ENCODE measurements at regions not wholly inside any gene's neighbourhood (a gene's known extent, or its start where the extent isn't known, plus 50 kb on each side); places are given as distances from the start of the nearest gene placed in this dataset.

- H2AFZ ChIP-seq (ENCODE audit: low read depth), result no peak overlapping the region
- no peak overlapping the region for H3K9ac ChIP-seq
- H3K27ac ChIP-seq, result no peak overlapping the region
- H3K27me3 ChIP-seq (ENCODE audit: insufficient read depth, low read depth), result no peaks in the 10 kb centered on the region
- H3K4me1 ChIP-seq (ENCODE audit: low read depth, poor library complexity, severe bottlenecking), result no peaks in the 10 kb centered on the region
- H3K36me3 ChIP-seq (ENCODE audit: insufficient read depth), result no peaks in the 10 kb centered on the region
- no peak overlapping the region for H3K4me3 ChIP-seq (IDR thresholded peaks at IDR 0.05; ENCODE audit: insufficient read depth, low read depth, low read length)
- H3K4me2 ChIP-seq, result no peak overlapping the region
- no peak for TF ChIP-seq CTCF (conservative IDR thresholded peaks at IDR 0.05; ENCODE audit: low read depth, low read length)
- no peaks in the 10 kb centered on the region for H4K20me1 ChIP-seq (ENCODE audit: insufficient read depth)
- H3K79me2 ChIP-seq (ENCODE audit: insufficient read depth, low read depth), result no peaks in the 10 kb centered on the region
Measured at GRCh38 chrX:99384594-99385374, 1025.3 kb downstream of the PCDH19 start.

- H3K36me3 ChIP-seq (ENCODE audit: insufficient read depth), result no peaks in the 10 kb centered on the region
- H3K27me3 ChIP-seq (ENCODE audit: insufficient read depth, low read depth), result no peaks in the 10 kb centered on the region
- no peak overlapping the region for H3K9ac ChIP-seq
- H3K4me2 ChIP-seq, result no peak overlapping the region
- no peaks in the 10 kb centered on the region for H4K20me1 ChIP-seq (ENCODE audit: insufficient read depth)
- no peaks in the 10 kb centered on the region for H3K79me2 ChIP-seq (ENCODE audit: insufficient read depth, low read depth)
- H2AFZ ChIP-seq (ENCODE audit: low read depth), result no peak overlapping the region
- no peak overlapping the region for H3K4me3 ChIP-seq (IDR thresholded peaks at IDR 0.05; ENCODE audit: insufficient read depth, low read depth, low read length)
- no peak overlapping the region for H3K27ac ChIP-seq
- H3K4me1 ChIP-seq (ENCODE audit: low read depth, poor library complexity, severe bottlenecking), result no peaks in the 10 kb centered on the region
- no peak for TF ChIP-seq CTCF (conservative IDR thresholded peaks at IDR 0.05; ENCODE audit: low read depth, low read length)
Measured at GRCh38 chrX:99383786-99384185, 1026.3 kb downstream of the PCDH19 start.

GRCh38 chrX:99371976-99372595 is 1038.0 kb downstream of the PCDH19 start:
- Histone ChIP-seq H2AFZ (ENCODE audit: low read depth) (no peak overlapping the region), H3K79me2 (ENCODE audit: insufficient read depth, low read depth) (no peaks in the 10 kb centered on the region), H3K9ac (no peak overlapping the region), H4K20me1 (ENCODE audit: insufficient read depth) (no peaks in the 10 kb centered on the region), H3K27ac (no peak overlapping the region), H3K4me2 (no peak overlapping the region), H3K4me1 (ENCODE audit: low read depth, poor library complexity, severe bottlenecking) (no peaks in the 10 kb centered on the region), H3K27me3 (ENCODE audit: insufficient read depth, low read depth) (no peaks in the 10 kb centered on the region), H3K4me3 (IDR thresholded peaks at IDR 0.05; ENCODE audit: insufficient read depth, low read depth, low read length) (no peak overlapping the region), H3K36me3 (ENCODE audit: insufficient read depth) (no peaks in the 10 kb centered on the region)
- TF ChIP-seq CTCF (conservative IDR thresholded peaks at IDR 0.05; ENCODE audit: low read depth, low read length), result no peak

- Histone ChIP-seq H3K27me3 (ENCODE audit: insufficient read depth, low read depth) (no peaks in the 10 kb centered on the region), H3K79me2 (ENCODE audit: insufficient read depth, low read depth) (no peaks in the 10 kb centered on the region), H3K9ac (no peak overlapping the region), H3K4me3 (IDR thresholded peaks at IDR 0.05; ENCODE audit: insufficient read depth, low read depth, low read length) (no peak overlapping the region), H3K4me1 (ENCODE audit: low read depth, poor library complexity, severe bottlenecking) (no peaks in the 10 kb centered on the region), H3K36me3 (ENCODE audit: insufficient read depth) (no peaks in the 10 kb centered on the region), H4K20me1 (ENCODE audit: insufficient read depth) (no peaks in the 10 kb centered on the region), H3K27ac (no peak overlapping the region), H3K4me2 (peak overlapping the region; percentile 9; the same call in 1 of the 2 replicates), H2AFZ (ENCODE audit: low read depth) (no peak overlapping the region)
- TF ChIP-seq CTCF (conservative IDR thresholded peaks at IDR 0.05; ENCODE audit: low read depth, low read length), result no peak
Measured at GRCh38 chrX:99353412-99353811, 1056.7 kb downstream of the PCDH19 start.

Data from KMS-11 (cell line).